ENCODE measurements at regions not wholly inside any gene's neighbourhood (a gene's known extent, or its start where the extent isn't known, plus 50 kb on each side); places are given as distances from the start of the nearest gene placed in this dataset.

GRCh38 chr6:118735320-118735719 is 83.9 kb upstream of the CEP85L start:
- Histone ChIP-seq H3K9me3 (no peaks in the 10 kb centered on the region), H3K36me3 (replicated peaks in 1 of 2; ENCODE audit: control insufficient read depth in 1 of 2, insufficient read depth in 2 of 2, low read length in 1 of 2) (no peaks in the 10 kb centered on the region), H3K9ac (no peak overlapping the region), H3K4me1 (ENCODE audit: control insufficient read depth in 1 of 2, insufficient read depth in 2 of 2, low read depth in 1 of 2, low read length in 1 of 2) (peaks cover 0 to 3% of the 10 kb centered on the region in 2 experiments; a peak in 1 of 4 replicates), H3K9me2 (no peaks in the 10 kb centered on the region), H3K27ac (ENCODE audit: low read depth in 2 of 2, low read length in 1 of 2) (no peak overlapping the region), H3K27me3 (ENCODE audit: insufficient read depth) (no peaks in the 10 kb centered on the region), H3F3A (replicated peaks; ENCODE audit: insufficient read depth) (no peaks in the 10 kb centered on the region), H4K20me1 (ENCODE audit: insufficient read depth) (no peaks in the 10 kb centered on the region), H2AFZ (ENCODE audit: low read depth) (no peak overlapping the region), H3K4me2 (no peak overlapping the region), H3K79me2 (ENCODE audit: insufficient read depth) (no peaks in the 10 kb centered on the region), H3K4me3 (ENCODE audit: low read depth in 2 of 2, low read length in 1 of 2) (no peak overlapping the region)
- ChIA-PET POLR2A (no interaction called here), CTCF (no interaction called here)
- TF ChIP-seq CTCF (IDR thresholded peaks at IDR 0.05) (peak; percentile 43), SMC3 (IDR thresholded peaks at IDR 0.05; ENCODE audit: low read depth, low read length) (peak; percentile 26; the same call in 1 of the 2 replicates), RCOR1 (IDR thresholded peaks at IDR 0.05; ENCODE audit: low read length) (no peak), RAD21 (IDR thresholded peaks at IDR 0.05; ENCODE audit: low read length) (peak; percentile 45), ELF1 (IDR thresholded peaks at IDR 0.05) (no peak), GABPA (IDR thresholded peaks at IDR 0.05; ENCODE audit: low read depth) (no peak)
- peak; percentile 54 for DNase-seq
- 92% methylated on average over 2 of the region's 2 CpGs for WGBS (ENCODE audit: low lambda C conversion rate)

- TF ChIP-seq TEAD4 (IDR thresholded peaks at IDR 0.05; ENCODE audit: borderline replicate concordance, insufficient read depth), result no peak
- TF ChIP-seq FOXM1 (IDR thresholded peaks at IDR 0.05; ENCODE audit: low read depth), result no peak
- no peak for TF ChIP-seq TCF12 (IDR thresholded peaks at IDR 0.05)
- CTCF ChIA-PET, result no interaction called here
- Histone ChIP-seq H2AFZ (ENCODE audit: low read depth) (no peak overlapping the region), H3K27me3 (ENCODE audit: insufficient read depth) (no peaks in the 10 kb centered on the region), H3K9ac (no peak overlapping the region), H3K9me3 (no peaks in the 10 kb centered on the region), H3F3A (replicated peaks; ENCODE audit: insufficient read depth) (no peaks in the 10 kb centered on the region), H3K4me3 (ENCODE audit: low read depth in 2 of 2, low read length in 1 of 2) (no peak overlapping the region), H4K20me1 (ENCODE audit: insufficient read depth) (no peaks in the 10 kb centered on the region), H3K9me2 (no peaks in the 10 kb centered on the region), H3K27ac (ENCODE audit: low read depth in 2 of 2, low read length in 1 of 2) (no peak overlapping the region), H3K4me2 (no peak overlapping the region), H3K36me3 (replicated peaks in 1 of 2; ENCODE audit: control insufficient read depth in 1 of 2, insufficient read depth in 2 of 2, low read length in 1 of 2) (no peaks in the 10 kb centered on the region), H3K4me1 (ENCODE audit: control insufficient read depth in 1 of 2, insufficient read depth in 2 of 2, low read depth in 1 of 2, low read length in 1 of 2) (no peaks in the 10 kb centered on the region), H3K79me2 (ENCODE audit: insufficient read depth) (no peaks in the 10 kb centered on the region)
- WGBS (ENCODE audit: low lambda C conversion rate), result 92% methylated on average over 5 of the region's 5 CpGs
- no peak for DNase-seq
- POLR2A ChIA-PET, result no interaction called here
Measured at GRCh38 chr6:118725944-118726343, 74.6 kb upstream of the CEP85L start.

GRCh38 chr6:118724211-118724610 is 72.8 kb upstream of the CEP85L start:
- no peak for DNase-seq
- no peak overlapping the region for H3K27ac ChIP-seq (ENCODE audit: low read depth in 2 of 2, low read length in 1 of 2)
- H3K9me3 ChIP-seq, result no peaks in the 10 kb centered on the region
- H3K9me2 ChIP-seq, result no peaks in the 10 kb centered on the region
- no peaks in the 10 kb centered on the region for H4K20me1 ChIP-seq (ENCODE audit: insufficient read depth)
- no peaks in the 10 kb centered on the region for H3K27me3 ChIP-seq (ENCODE audit: insufficient read depth)
- no peak overlapping the region for H3K9ac ChIP-seq
- CTCF ChIA-PET, result no interaction called here
- WGBS (ENCODE audit: low lambda C conversion rate), result 61% methylated on average over 3 of the region's 3 CpGs
- H3K4me2 ChIP-seq, result no peak overlapping the region
- no peaks in the 10 kb centered on the region for H3K36me3 ChIP-seq (replicated peaks in 1 of 2; ENCODE audit: control insufficient read depth in 1 of 2, insufficient read depth in 2 of 2, low read length in 1 of 2)
- no peaks in the 10 kb centered on the region for H3F3A ChIP-seq (replicated peaks; ENCODE audit: insufficient read depth)
- H3K79me2 ChIP-seq (ENCODE audit: insufficient read depth), result no peaks in the 10 kb centered on the region
- no peak overlapping the region for H2AFZ ChIP-seq (ENCODE audit: low read depth)
- no peak overlapping the region for H3K4me3 ChIP-seq (ENCODE audit: low read depth in 2 of 2, low read length in 1 of 2)
- TF ChIP-seq POLR2AphosphoS5 (IDR thresholded peaks at IDR 0.05; ENCODE audit: low read depth, low read length) (no peak), TAF1 (IDR thresholded peaks at IDR 0.05; ENCODE audit: borderline replicate concordance, low read depth, low read length) (no peak), GATA2 (CRISPR knock-in tag; IDR thresholded peaks at IDR 0.05) (no peak), ELF1 (IDR thresholded peaks at IDR 0.05) (no peak), RCOR1 (IDR thresholded peaks at IDR 0.05; ENCODE audit: low read length) (no peak), RFX5 (IDR thresholded peaks at IDR 0.05; ENCODE audit: low read length) (no peak), SIN3A (IDR thresholded peaks at IDR 0.05; ENCODE audit: borderline replicate concordance, low read depth, low read length) (no peak), JUND (IDR thresholded peaks at IDR 0.05) (no peak), YY1 (IDR thresholded peaks at IDR 0.05; ENCODE audit: low read depth) (no peak), NRF1 (IDR thresholded peaks at IDR 0.05; ENCODE audit: low read depth, low read length) (no peak), USF1 (IDR thresholded peaks at IDR 0.05; ENCODE audit: borderline replicate concordance, low read depth) (no peak), FOXJ3 (CRISPR knock-in tag; IDR thresholded peaks at IDR 0.05) (no peak), CHD2 (IDR thresholded peaks at IDR 0.05; ENCODE audit: low read length, partially characterized antibody) (no peak), GABPA (IDR thresholded peaks at IDR 0.05; ENCODE audit: low read depth) (no peak), FOSL2 (IDR thresholded peaks at IDR 0.05; ENCODE audit: borderline replicate concordance, low read depth) (no peak), SMC3 (IDR thresholded peaks at IDR 0.05; ENCODE audit: low read depth, low read length) (no peak)
- peaks cover 0 to 2% of the 10 kb centered on the region in 2 experiments; a peak in 1 of 4 replicates for H3K4me1 ChIP-seq (ENCODE audit: control insufficient read depth in 1 of 2, insufficient read depth in 2 of 2, low read depth in 1 of 2, low read length in 1 of 2)
- POLR2A ChIA-PET, result no interaction called here
